Caco-2 (cell line): ENCODE measurements at regions not wholly inside any gene's neighbourhood (a gene's known extent, or its start where the extent isn't known, plus 50 kb on each side); places are given as distances from the start of the nearest gene placed in this dataset.
"Not testable (repeated sequence)": the region's sequence is repeated elsewhere in the genome, so short reads cannot be mapped to it uniquely, and the experiment has no call there.

Experiments used
- BruUV-seq: library from RNA; stranded (reverse); fragments of 400-500 nt; replicated peaks from 2 replicates; lab custom pipeline; 2021; lab: Mats Ljungman, UMichigan
- CTCF ChIA-PET: fragments of 300-600 bp; sonication (Branson Sonifier 250); formaldehyde crosslinking; loops from one replicate; lab custom pipeline; 2022; ENCODE audit warnings: antibody characterized with exemption; lab: Charles Lee
- POLR2A ChIA-PET: fragments of 300-600 bp; sonication (Branson Sonifier 250); formaldehyde crosslinking; loops from one replicate; lab custom pipeline; 2022; ENCODE audit warnings: antibody characterized with exemption; lab: Charles Lee
- DNase-seq, 2 experiments: peaks; one replicate each; pipeline versions ENCODE4 v3.0.0 to v3.0.0-alpha.2; 2020 to 2022
- H3K27me3 ChIP-seq: replicated peaks from 2 replicates; pipeline ENCODE4 v1.6.0; 2011; ENCODE audit warnings: low read length; ENCODE audit not compliant: control insufficient read depth, insufficient read depth
- H3K36me3 ChIP-seq: 2 replicates; pipeline ENCODE4 v1.5.1; 2011; ENCODE audit warnings: low read length; ENCODE audit not compliant: control insufficient read depth, insufficient read depth
- H3K4me1 ChIP-seq: fragments of 250-450 bp; sonication (Bioruptor Pico); 2 replicates; pipeline ENCODE4 v1.5.1; 2020; ENCODE audit warnings: mild to moderate bottlenecking
- H3K4me3 ChIP-seq: 2 replicates; pipeline ENCODE4 v1.5.1; 2011; ENCODE audit warnings: low read depth, mild to moderate bottlenecking, control low read depth, low read length
- H3K9me3 ChIP-seq: fragments of 250-450 bp; sonication (Bioruptor Pico); 2 replicates; pipeline ENCODE4 v1.5.1; 2020; ENCODE audit warnings: mild to moderate bottlenecking, moderate library complexity
- H3K27ac Mint-ChIP-seq: one replicate; pipeline ENCODE4 v1.8.0; 2022; ENCODE audit warnings: mixed read lengths; ENCODE audit not compliant: unreplicated experiment
- H3K27me3 Mint-ChIP-seq: one replicate; pipeline ENCODE4 v1.8.0; 2022; ENCODE audit warnings: mixed read lengths; ENCODE audit not compliant: insufficient read depth, unreplicated experiment
- H3K36me3 Mint-ChIP-seq: one replicate; pipeline ENCODE4 v1.8.0; 2022; ENCODE audit warnings: mild to moderate bottlenecking, mixed read lengths; ENCODE audit not compliant: insufficient read depth, unreplicated experiment
- H3K4me1 Mint-ChIP-seq: one replicate; pipeline ENCODE4 v1.8.0; 2022; ENCODE audit warnings: low read depth, mixed read lengths; ENCODE audit not compliant: unreplicated experiment
- H3K4me3 Mint-ChIP-seq: one replicate; pipeline ENCODE4 v1.8.0; 2022; ENCODE audit warnings: mild to moderate bottlenecking, moderate library complexity, mixed read lengths; ENCODE audit not compliant: unreplicated experiment
- H3K9me3 Mint-ChIP-seq: one replicate; pipeline ENCODE4 v1.8.0; 2022; ENCODE audit warnings: mixed read lengths; ENCODE audit not compliant: unreplicated experiment
- CTCF ChIP-seq, 2 experiments: fragments of 200-600 bp in 1 of 2; IDR thresholded peaks; 1 replicate in 1 of 2; 2 replicates in 1 of 2; pipeline versions ENCODE4 v1.5.1 to v1.8.0; 2011 to 2022; ENCODE audit warnings: antibody characterized with exemption in 1 of 2, control low read depth in 1 of 2, inconsistent platforms in 1 of 2, low read depth in 1 of 2, low read length in 1 of 2, mild to moderate bottlenecking in 1 of 2, moderate library complexity in 1 of 2; ENCODE audit not compliant: insufficient read depth in 1 of 2, severe bottlenecking in 1 of 2, unreplicated experiment in 1 of 2
- intact Hi-C: fragments of 100-400 bp; cut with micrococcal nuclease; formaldehyde crosslinking; loops from one replicate; pipeline ENCODE4 v1.10.0; 2022; ENCODE audit not compliant: unreplicated experiment

GRCh38 chr6:85912582-85912981 lies 269.9 kb upstream of the SYNCRIP start:
- intact Hi-C loops, result no loop called here
- CTCF ChIA-PET, result no interaction called here
- H3K36me3 Mint-ChIP-seq, result no peaks in the 10 kb centered on the region
- no peak for TF ChIP-seq CTCF (IDR thresholded peaks at IDR 0.05; ENCODE audit: insufficient read depth in 1 of 2, low read depth in 1 of 2, low read length in 1 of 2, severe bottlenecking in 1 of 2, unreplicated experiment in 1 of 2)
- Histone ChIP-seq H3K9me3 (no peaks in the 10 kb centered on the region), H3K27me3 (no peaks in the 10 kb centered on the region), H3K36me3 (no peaks in the 10 kb centered on the region), H3K4me1 (no peaks in the 10 kb centered on the region), H3K4me3 (no peak overlapping the region)
- H3K27me3 Mint-ChIP-seq, result peaks cover 1% of the 10 kb centered on the region
- no TSS peak for BruUV-seq
- H3K27ac Mint-ChIP-seq, result no peak overlapping the region
- no peak for DNase-seq
- POLR2A ChIA-PET, result no interaction called here
- H3K9me3 Mint-ChIP-seq, result no peaks in the 10 kb centered on the region
- no peak overlapping the region for H3K4me3 Mint-ChIP-seq
- H3K4me1 Mint-ChIP-seq, result no peaks in the 10 kb centered on the region

- Mint-ChIP-seq H3K9me3 (no peaks in the 10 kb centered on the region), H3K27me3 (peaks cover 4% of the 10 kb centered on the region), H3K27ac (no peak overlapping the region), H3K4me1 (no peaks in the 10 kb centered on the region), H3K4me3 (no peak overlapping the region), H3K36me3 (no peaks in the 10 kb centered on the region)
- no peaks in the 10 kb centered on the region for H3K27me3 ChIP-seq
- TF ChIP-seq CTCF (IDR thresholded peaks at IDR 0.05; ENCODE audit: insufficient read depth in 1 of 2, low read depth in 1 of 2, low read length in 1 of 2, severe bottlenecking in 1 of 2, unreplicated experiment in 1 of 2), result no peak
- no TSS peak for BruUV-seq
- H3K36me3 ChIP-seq, result no peaks in the 10 kb centered on the region
- intact Hi-C loops, result no loop called here
- DNase-seq, result no peak
- POLR2A ChIA-PET, result no interaction called here
- CTCF ChIA-PET, result no interaction called here
- no peak overlapping the region for H3K4me3 ChIP-seq
- H3K4me1 ChIP-seq, result no peaks in the 10 kb centered on the region
- H3K9me3 ChIP-seq, result no peaks in the 10 kb centered on the region
Measured at GRCh38 chr6:85911067-85911466, 268.4 kb upstream of the SYNCRIP start.

- H3K4me1 ChIP-seq, H3K36me3 ChIP-seq, DNase-seq, H3K27me3 ChIP-seq, H3K9me3 Mint-ChIP-seq, H3K36me3 Mint-ChIP-seq, H3K9me3 ChIP-seq, H3K4me1 Mint-ChIP-seq, H3K27me3 Mint-ChIP-seq, POLR2A ChIA-PET, intact Hi-C loops, H3K27ac Mint-ChIP-seq, CTCF ChIA-PET, H3K4me3 Mint-ChIP-seq, BruUV-seq, H3K4me3 ChIP-seq: not testable (repeated sequence)
Measured at GRCh38 chr6:85908120-85908519, 265.4 kb upstream of the SYNCRIP start.

GRCh38 chr6:85892346-85892745 lies 249.7 kb upstream of the SYNCRIP start:
- Mint-ChIP-seq H3K4me3 (no peak overlapping the region), H3K27ac (no peak overlapping the region)

More at GRCh38 chr6:85892346-85892745, 249.7 kb upstream of the SYNCRIP start:
- Mint-ChIP-seq H3K27me3 (no peaks in the 10 kb centered on the region), H3K4me1 (no peaks in the 10 kb centered on the region), H3K9me3 (no peaks in the 10 kb centered on the region), H3K36me3 (no peaks in the 10 kb centered on the region)
- DNase-seq, result no peak
- Histone ChIP-seq H3K4me3 (no peak overlapping the region), H3K27me3 (no peaks in the 10 kb centered on the region), H3K9me3 (no peaks in the 10 kb centered on the region; the same call in 1 of the 2 replicates), H3K36me3 (no peaks in the 10 kb centered on the region), H3K4me1 (no peaks in the 10 kb centered on the region)
- no peak for TF ChIP-seq CTCF (IDR thresholded peaks at IDR 0.05; ENCODE audit: insufficient read depth in 1 of 2, low read depth in 1 of 2, low read length in 1 of 2, severe bottlenecking in 1 of 2, unreplicated experiment in 1 of 2)
- no TSS peak for BruUV-seq
- intact Hi-C loops, result no loop called here
- ChIA-PET CTCF (no interaction called here), POLR2A (no interaction called here)
